ENCODE measurements at regions not wholly inside any gene's neighbourhood (a gene's known extent, or its start where the extent isn't known, plus 50 kb on each side); places are given as distances from the start of the nearest gene placed in this dataset.
A peak's percentile ranks its signal among the peaks of the same experiment; 100 is the strongest.

GRCh38 chr4:181281451-181281850, 961.8 kb upstream of the TENM3 start:
- no peak for DNase-seq

- no peak for DNase-seq
These were observed 954.0 kb upstream of the TENM3 start for GRCh38 chr4:181289198-181289597.

- no peak for DNase-seq
These were observed 951.6 kb upstream of the TENM3 start for GRCh38 chr4:181291615-181292014.

GRCh38 chr4:181293014-181293413, 950.2 kb upstream of the TENM3 start:
- DNase-seq = no peak

GRCh38 chr4:181293541-181293940, 949.7 kb upstream of the TENM3 start:
- DNase-seq = no peak

GRCh38 chr4:181294421-181294820, 948.8 kb upstream of the TENM3 start:
- no peak for DNase-seq

- DNase-seq = peak; percentile 28
These were observed 941.2 kb upstream of the TENM3 start for GRCh38 chr4:181301735-181302710.

- DNase-seq = no peak
These were observed 935.4 kb upstream of the TENM3 start for GRCh38 chr4:181307824-181308223.

- no peak for DNase-seq
These were observed 934.5 kb upstream of the TENM3 start for GRCh38 chr4:181308476-181309312.

- no peak for DNase-seq
These were observed 931.1 kb upstream of the TENM3 start for GRCh38 chr4:181312066-181312465.

GRCh38 chr4:181319629-181320028, 923.6 kb upstream of the TENM3 start:
- DNase-seq = no peak

GRCh38 chr4:181323061-181323460, 920.1 kb upstream of the TENM3 start:
- DNase-seq = no peak

- DNase-seq = no peak
These were observed 912.5 kb upstream of the TENM3 start for GRCh38 chr4:181330654-181331201.

- DNase-seq = no peak
These were observed 912.0 kb upstream of the TENM3 start for GRCh38 chr4:181331214-181331613.

- no peak for DNase-seq
These were observed 897.3 kb upstream of the TENM3 start for GRCh38 chr4:181345931-181346330.

- no peak for DNase-seq
These were observed 892.4 kb upstream of the TENM3 start for GRCh38 chr4:181350615-181351415.

- DNase-seq = no peak
These were observed 878.7 kb upstream of the TENM3 start for GRCh38 chr4:181364504-181364903.

GRCh38 chr4:181365671-181366070, 877.5 kb upstream of the TENM3 start:
- DNase-seq = no peak

- DNase-seq = no peak
These were observed 871.2 kb upstream of the TENM3 start for GRCh38 chr4:181372014-181372413.

- DNase-seq = no peak
These were observed 867.1 kb upstream of the TENM3 start for GRCh38 chr4:181376058-181376457.

- no peak for DNase-seq
These were observed 855.1 kb upstream of the TENM3 start for GRCh38 chr4:181388061-181388460.

- no peak for DNase-seq
These were observed 826.2 kb upstream of the TENM3 start for GRCh38 chr4:181416966-181417365.

GRCh38 chr4:181418496-181418895, 824.7 kb upstream of the TENM3 start:
- no peak for DNase-seq
